HG02678 (cell line): ENCODE measurements at regions not wholly inside any gene's neighbourhood (a gene's known extent, or its start where the extent isn't known, plus 50 kb on each side); places are given as distances from the start of the nearest gene placed in this dataset.
"Not testable (repeated sequence)": the region's sequence is repeated elsewhere in the genome, so short reads cannot be mapped to it uniquely, and the experiment has no call there.

Source experiments
- ATAC-seq: cut with Tn5 transposase; IDR thresholded peaks from one replicate; pipeline ENCODE4 v1.9.1; 2021; ENCODE audit warnings: mild to moderate bottlenecking, moderate library complexity; ENCODE audit not compliant: unreplicated experiment

- no peak for ATAC-seq
These were observed 575.0 kb downstream of the PRKD1 start for GRCh38 chr14:29352706-29353080.

GRCh38 chr14:29353513-29353912, 574.1 kb downstream of the PRKD1 start:
- ATAC-seq, result no peak

GRCh38 chr14:29354486-29354885, 573.2 kb downstream of the PRKD1 start:
- ATAC-seq, result no peak

GRCh38 chr14:29355331-29355730, 572.3 kb downstream of the PRKD1 start:
- ATAC-seq, result no peak

- no peak for ATAC-seq
These were observed 571.8 kb downstream of the PRKD1 start for GRCh38 chr14:29355846-29356245.

- no peak for ATAC-seq
These were observed 567.0 kb downstream of the PRKD1 start for GRCh38 chr14:29360656-29361055.

GRCh38 chr14:29370024-29370423, 557.6 kb downstream of the PRKD1 start:
- ATAC-seq, result no peak

GRCh38 chr14:29376237-29376636, 551.4 kb downstream of the PRKD1 start:
- no peak for ATAC-seq

- no peak for ATAC-seq
These were observed 546.8 kb downstream of the PRKD1 start for GRCh38 chr14:29380826-29381225.

- no peak for ATAC-seq
These were observed 539.1 kb downstream of the PRKD1 start for GRCh38 chr14:29388571-29388970.

- ATAC-seq, result no peak
These were observed 537.4 kb downstream of the PRKD1 start for GRCh38 chr14:29390081-29390832.

- ATAC-seq, result no peak
These were observed 536.4 kb downstream of the PRKD1 start for GRCh38 chr14:29391231-29391630.

- ATAC-seq, result no peak
These were observed 535.8 kb downstream of the PRKD1 start for GRCh38 chr14:29391801-29392200.

- no peak for ATAC-seq
These were observed 535.4 kb downstream of the PRKD1 start for GRCh38 chr14:29392287-29392686.

- no peak for ATAC-seq
These were observed 524.6 kb downstream of the PRKD1 start for GRCh38 chr14:29403091-29403490.

- ATAC-seq, result no peak
These were observed 517.1 kb downstream of the PRKD1 start for GRCh38 chr14:29410581-29410980.

- ATAC-seq, result not testable (repeated sequence)
These were observed 512.7 kb downstream of the PRKD1 start for GRCh38 chr14:29414931-29415330.

- ATAC-seq, result no peak
These were observed 507.9 kb downstream of the PRKD1 start for GRCh38 chr14:29419736-29420135.

GRCh38 chr14:29421156-29421728, 506.4 kb downstream of the PRKD1 start:
- no peak for ATAC-seq

- no peak for ATAC-seq
These were observed 501.8 kb downstream of the PRKD1 start for GRCh38 chr14:29425705-29426482.

- no peak for ATAC-seq
These were observed 485.0 kb downstream of the PRKD1 start for GRCh38 chr14:29442696-29443095.

GRCh38 chr14:29444216-29444615, 483.4 kb downstream of the PRKD1 start:
- ATAC-seq, result no peak
